ENCODE measurements at regions not wholly inside any gene's neighbourhood (a gene's known extent, or its start where the extent isn't known, plus 50 kb on each side); places are given as distances from the start of the nearest gene placed in this dataset.

DNA sequence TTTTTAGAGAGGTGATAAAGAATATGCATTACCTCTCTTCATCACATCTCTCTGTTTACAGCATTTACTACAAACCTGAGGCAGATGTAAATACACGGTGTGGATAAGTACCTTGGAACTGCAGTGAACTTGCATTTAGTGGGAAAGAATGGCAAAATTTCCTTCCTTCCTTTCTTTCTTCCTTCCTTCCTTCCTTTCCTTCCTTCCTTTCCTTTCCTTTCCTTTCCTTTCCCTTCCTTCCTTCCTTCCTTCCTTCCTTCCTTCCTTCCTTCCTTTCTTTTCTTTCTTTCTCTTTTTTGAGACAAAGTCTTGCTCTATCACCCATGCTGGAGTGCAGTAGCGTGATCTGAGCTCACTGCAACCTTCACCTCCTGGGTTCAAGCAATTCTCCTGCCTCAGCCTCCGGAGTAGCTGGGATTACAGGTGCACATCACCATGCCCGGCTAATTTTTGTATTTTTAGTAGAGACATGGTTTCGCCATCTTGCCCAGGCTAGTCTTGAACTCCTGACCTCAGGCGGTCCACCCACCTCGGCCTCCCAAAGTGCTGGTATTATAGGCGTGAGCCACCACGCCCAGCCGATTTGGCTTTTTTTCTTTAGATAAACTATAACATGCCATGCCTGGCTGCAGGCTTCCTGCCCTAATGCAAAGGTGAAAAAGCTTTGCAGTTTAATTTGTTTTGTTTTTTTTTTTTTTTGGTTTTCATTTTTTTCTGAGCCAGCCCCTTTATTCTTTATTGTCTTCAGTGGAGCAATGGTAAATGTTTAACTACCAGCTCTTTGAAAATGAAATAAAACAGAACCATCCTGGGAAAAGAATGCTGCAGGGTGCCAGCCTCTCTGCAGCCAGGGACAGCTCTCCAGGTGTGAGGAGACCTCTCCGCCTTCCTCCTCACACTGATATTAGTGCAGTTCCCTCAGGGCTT, 64.2 kb upstream of the NEDD9 start:
- no peak for DNase-seq (ENCODE audit: low read depth)

- no peak for DNase-seq (ENCODE audit: low read depth)
Observed at GRCh38 chr6:11295969-11296368, 63.5 kb upstream of the NEDD9 start.

DNA sequence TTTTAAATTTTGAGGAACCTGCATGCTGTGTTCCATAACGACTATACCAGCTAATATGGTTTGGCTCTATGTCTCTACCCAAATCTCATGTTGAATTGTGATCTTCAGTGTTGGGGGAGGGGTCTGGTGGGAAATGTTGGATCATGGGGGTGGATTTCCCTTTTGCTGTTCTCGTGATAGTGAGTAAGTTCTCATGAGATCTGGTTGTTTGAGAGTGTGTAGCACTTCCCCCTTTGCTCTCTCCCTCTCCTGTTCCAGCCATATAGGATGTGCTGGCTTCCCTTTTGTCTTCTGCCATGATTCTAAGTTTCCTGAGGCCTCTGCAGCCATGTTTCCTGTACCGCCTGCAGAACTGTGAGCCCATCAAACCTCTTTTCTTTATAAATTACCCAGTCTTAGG, 61.8 kb upstream of the NEDD9 start:
- DNase-seq (ENCODE audit: low read depth) = no peak

DNA sequence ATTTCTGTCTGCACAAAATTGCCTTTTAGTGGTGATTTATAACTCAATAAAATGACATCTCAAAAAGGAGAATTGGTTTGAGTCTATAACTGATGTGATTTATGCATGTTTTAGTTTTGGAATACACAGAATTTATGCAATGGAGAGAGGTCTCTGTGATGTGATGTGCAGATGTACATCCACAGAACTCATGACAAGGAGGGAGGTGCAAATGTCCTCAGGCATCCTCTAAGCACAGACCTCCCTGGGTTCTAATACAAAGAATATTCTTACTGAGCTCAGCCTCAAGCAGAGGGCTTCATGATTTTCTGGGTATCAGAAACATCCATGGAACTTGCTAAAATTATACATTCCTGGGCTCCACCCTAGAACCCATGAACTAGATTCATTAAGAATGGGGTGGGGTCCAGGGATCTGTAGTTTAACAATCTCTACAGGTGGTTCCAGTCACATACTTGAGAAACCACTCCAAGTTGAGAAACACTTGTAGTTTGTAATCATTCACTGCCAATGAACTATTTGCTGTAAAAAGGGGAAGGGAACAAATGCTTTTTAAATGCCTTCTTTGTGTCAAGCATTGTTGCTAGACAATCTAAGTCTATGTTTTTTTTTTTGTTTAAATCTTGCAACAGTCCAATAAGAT, 60.2 kb upstream of the NEDD9 start:
- DNase-seq (ENCODE audit: low read depth) = no peak

GRCh38 chr6:11292091-11292490, 59.6 kb upstream of the NEDD9 start:
- DNase-seq (ENCODE audit: low read depth) = no peak

GRCh38 chr6:11291582-11291981, 59.1 kb upstream of the NEDD9 start:
- DNase-seq (ENCODE audit: low read depth) = no peak

DNA sequence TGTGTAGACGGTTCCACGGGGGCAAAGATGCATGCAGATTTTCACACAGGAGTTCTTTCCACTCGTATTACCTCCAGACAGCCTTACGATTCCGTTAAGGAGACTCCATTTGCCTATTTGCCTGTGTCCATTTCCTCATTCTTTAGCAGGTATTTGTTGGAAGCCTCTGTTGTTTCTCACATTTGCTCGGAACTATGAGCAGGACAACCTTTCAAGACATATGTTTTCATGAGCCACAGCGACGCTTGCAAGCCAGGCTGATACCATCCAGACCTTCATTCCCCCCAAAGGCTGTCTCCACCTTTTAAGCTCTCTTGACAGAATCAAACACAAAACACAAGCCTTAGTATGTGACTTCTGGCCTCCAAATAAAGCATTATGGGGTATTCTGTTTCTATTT, 57.6 kb upstream of the NEDD9 start:
- DNase-seq (ENCODE audit: low read depth) = no peak

GRCh38 chr6:11288065-11288464, 55.6 kb upstream of the NEDD9 start:
- DNase-seq (ENCODE audit: low read depth) = no peak

- DNase-seq (ENCODE audit: low read depth) = no peak
Observed at GRCh38 chr6:11284996-11285395, 52.5 kb upstream of the NEDD9 start.

GRCh38 chr6:11283629-11284028, 51.2 kb upstream of the NEDD9 start:
- DNase-seq (ENCODE audit: low read depth) = no peak

- DNase-seq (ENCODE audit: low read depth) = no peak
Observed at GRCh38 chr6:11282875-11283274, 50.4 kb upstream of the NEDD9 start.
